ENCODE measurements at regions not wholly inside any gene's neighbourhood (a gene's known extent, or its start where the extent isn't known, plus 50 kb on each side); places are given as distances from the start of the nearest gene placed in this dataset.
"Not testable (repeated sequence)": the region's sequence is repeated elsewhere in the genome, so short reads cannot be mapped to it uniquely, and the experiment has no call there.

DNA sequence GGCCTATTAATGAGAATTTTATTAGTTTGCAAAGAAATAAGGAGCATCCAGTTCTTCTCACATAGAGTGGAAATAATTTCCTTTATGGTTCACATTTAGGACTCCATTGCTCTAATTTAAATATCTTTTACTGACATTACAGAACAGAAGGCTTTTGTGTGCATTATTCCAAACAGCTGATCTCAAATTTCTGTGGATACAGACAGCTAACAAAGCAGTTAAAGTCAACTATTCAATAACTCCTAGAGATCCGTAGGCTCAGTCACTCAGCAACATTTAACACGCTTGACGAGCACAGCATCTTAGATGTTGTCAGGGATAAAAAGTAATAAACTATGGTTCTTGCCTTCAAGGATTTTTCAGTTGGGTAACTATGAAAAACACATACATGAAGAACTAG, 305.8 kb upstream of the SYNCRIP start:
- DNase-seq (ENCODE audit: low read depth), result no peak

DNA sequence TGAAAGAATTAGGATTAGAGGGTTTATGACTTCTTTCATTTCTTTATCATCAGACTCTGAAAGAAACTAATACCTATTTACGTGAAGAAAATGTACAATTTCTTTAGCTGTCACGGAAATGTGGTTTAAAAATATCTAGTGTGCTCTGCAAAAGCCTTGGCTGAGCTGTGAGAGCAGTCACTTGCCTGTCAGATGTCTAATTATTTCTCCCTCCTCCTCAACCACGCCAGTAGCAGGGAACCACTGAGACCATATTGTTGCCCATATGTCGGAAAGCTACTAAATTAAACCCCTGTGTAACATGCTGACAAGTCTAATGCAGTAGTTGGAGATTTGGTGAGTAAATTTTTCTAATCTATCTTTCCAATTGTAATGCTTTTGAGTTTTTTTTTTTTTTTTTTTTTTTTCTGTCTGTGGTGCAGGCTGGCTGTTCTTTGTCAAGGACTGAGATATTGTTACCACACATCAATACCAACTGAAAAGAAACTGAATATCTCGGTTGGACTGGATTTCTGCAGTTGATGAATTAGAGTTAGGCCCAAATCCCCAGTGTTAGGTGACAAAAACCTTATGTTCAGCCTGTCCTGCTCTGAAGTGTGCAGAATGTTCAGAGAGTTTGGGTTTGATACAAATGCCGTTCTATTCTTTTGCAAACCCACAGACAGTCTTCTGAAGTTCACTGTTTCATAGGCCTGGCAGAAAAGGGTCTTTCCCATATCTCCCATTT, 302.9 kb upstream of the SYNCRIP start:
- DNase-seq (ENCODE audit: low read depth), result no peak

DNA sequence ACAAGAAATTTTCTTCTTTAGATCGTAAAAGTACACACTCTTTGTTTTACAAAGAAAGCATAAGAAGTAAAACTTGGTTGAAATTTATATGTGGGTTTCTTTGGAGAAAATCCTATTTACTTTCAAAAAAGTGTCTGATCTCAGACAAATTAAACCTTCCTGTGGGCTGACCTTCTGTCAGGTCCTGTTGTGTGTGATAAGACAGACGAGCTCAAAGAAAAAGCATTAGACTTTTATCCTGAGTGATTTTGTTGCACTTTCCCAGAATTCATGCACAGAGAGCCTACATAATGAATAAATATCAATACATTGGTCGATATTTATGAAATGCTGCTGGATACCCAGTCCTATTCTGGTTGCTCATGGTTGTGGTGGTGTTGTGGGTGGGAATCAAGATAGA, 302.1 kb upstream of the SYNCRIP start:
- DNase-seq (ENCODE audit: low read depth), result no peak

DNA sequence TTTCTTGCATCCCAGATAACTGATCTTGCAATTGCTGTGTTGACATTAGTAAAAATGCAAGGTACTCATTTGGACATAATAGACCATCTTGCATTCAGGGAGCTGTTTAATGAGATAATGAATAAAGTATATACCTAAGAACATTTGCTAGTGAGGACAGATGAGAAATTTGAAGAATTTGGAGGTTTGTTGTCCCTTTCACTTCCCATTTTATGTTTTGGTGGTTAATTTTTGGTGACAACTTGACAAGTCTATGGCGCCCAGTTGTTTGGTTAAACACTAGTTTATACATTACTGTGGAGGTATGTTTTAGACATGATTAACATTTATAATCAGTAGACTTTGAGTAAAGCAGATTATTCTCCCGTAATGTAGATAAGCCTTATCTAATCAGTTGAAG, 300.2 kb upstream of the SYNCRIP start:
- DNase-seq (ENCODE audit: low read depth), result no peak

DNA sequence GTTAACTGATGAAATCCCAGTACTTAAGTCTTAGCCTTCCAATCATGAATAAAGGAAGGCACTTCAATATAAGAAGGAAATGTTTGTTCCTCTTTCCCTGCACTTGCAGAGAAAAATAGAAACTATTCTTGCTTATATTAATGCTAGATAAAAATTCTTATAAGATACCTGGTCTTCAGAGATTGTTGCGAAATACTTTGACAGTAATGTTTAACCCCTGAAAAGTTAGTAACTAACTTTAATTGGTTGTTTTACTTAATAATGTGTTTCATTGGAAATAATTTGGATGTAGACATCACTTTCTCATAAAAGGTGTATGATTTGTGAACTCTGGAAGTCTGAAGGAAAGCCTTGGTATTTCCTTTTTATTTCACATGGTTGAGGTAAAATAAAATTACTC, 294.2 kb upstream of the SYNCRIP start:
- DNase-seq (ENCODE audit: low read depth), result no peak

DNA sequence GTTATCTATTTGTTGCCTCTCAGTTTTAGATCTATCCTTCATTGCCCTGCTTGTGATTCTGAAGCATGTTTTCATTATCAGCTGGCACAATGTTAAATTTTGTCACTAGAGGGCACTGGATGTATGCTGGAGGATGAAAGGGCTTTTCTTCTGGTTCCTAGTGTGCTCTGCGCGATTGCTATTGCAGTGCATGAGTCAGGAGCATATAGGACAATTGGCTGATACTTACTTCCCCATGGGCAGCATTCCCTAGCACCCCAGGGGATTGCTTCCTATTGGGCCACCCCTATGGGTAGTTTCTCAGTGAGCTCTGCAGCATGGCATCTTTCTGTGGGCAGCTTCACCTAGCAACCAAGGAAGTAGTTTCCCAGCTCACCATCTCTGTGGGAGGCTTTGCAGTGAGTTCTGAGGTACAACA, 280.3 kb upstream of the SYNCRIP start:
- DNase-seq (ENCODE audit: low read depth), result peak; percentile 18

DNA sequence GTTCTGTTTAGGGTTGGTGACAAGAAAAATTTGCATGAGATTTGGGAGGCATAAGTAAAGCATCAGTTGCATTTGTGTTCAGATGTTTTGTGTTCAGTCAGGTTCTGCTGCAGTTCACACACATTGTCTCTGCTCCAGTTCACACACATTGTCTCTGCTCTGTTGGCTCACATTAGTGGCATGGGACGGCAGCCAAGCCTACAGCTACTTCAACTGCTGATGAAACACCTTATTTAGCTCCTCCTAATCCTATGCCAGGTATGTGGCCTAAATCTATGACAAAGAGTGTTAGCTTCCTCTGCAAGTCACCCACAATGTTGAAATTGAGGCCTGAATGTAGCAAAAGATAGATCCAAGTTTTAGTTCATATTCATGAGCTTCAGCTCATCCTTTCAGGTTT, 278.1 kb upstream of the SYNCRIP start:
- DNase-seq (ENCODE audit: low read depth), result no peak

DNA sequence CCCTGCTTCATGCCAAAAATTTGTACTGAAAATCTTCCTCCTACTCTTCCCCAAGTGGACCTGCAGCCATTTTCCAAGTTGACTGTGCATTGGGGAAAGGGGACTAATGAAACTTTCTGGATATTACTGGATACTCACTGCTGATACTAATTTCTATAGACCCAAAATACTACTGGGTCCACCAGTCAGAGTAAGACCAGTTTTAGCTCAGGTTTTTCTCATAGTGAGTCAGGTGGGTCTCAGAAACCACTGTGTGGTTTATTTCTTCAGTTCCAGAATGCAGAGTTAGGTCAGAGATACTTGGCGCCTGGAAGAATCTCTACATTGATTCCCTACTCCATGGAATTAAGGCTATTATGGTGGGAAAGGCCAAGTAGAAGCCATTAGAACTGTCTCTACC, 274.8 kb upstream of the SYNCRIP start:
- no peak for DNase-seq (ENCODE audit: low read depth)

DNA sequence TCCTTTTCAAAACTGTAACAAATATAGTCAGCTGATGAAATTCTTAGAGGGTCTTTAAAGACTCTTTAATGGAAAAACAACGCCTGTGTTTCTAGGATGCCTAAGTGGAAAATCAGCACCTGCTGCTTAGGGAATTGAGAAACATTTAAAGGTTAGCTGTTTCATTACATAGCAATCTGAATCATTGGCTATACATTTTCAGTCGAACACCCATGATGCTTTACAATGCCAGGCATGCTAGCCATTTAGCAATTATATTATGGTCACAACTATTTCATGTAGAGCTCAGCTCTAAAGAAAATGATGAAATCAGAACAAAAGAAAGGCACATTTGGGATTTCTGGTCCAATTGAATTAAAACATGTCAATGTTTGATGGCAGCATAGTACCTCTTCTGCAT, 270.3 kb upstream of the SYNCRIP start:
- DNase-seq (ENCODE audit: low read depth), result no peak

DNA sequence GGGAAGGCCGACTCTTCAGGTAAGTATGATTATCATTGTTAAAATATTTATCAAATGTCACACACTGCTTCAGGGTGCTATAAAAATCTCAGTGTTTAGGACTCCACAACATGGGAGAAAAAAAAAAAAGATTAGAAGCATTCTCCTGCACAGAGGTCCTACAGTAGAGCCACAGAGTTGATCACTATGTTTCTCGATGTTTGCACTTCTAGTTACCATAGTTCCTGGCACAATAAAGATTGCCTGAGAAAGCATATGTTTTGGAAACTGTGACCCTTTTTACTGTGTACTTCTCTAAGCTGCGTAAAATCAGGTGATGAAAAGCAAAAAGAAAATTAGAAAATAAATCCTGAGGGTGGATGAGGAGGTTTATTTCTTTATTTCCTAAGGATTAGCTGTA, 269.9 kb upstream of the SYNCRIP start:
- DNase-seq (ENCODE audit: low read depth), result no peak

DNA sequence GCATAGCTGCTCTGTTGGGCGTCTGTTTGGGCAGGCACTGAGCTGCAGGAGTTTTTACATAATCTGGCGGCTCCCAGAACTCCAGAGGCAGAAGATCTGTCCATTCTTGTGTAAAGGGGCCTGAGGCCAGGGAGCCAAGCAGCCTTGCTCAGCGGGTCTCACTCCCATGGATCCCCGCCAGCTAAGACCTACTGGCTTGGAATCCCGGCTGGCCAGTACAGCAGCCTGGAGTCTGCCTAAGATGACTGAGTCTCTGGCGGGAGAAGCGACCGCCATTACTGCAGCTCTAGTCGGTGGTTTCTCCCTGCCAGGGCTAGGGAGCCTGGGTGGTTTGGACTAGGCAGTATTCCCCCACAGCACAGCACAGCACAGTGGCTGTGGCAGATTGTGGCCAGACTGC, 268.4 kb upstream of the SYNCRIP start:
- no peak for DNase-seq (ENCODE audit: low read depth)

DNA sequence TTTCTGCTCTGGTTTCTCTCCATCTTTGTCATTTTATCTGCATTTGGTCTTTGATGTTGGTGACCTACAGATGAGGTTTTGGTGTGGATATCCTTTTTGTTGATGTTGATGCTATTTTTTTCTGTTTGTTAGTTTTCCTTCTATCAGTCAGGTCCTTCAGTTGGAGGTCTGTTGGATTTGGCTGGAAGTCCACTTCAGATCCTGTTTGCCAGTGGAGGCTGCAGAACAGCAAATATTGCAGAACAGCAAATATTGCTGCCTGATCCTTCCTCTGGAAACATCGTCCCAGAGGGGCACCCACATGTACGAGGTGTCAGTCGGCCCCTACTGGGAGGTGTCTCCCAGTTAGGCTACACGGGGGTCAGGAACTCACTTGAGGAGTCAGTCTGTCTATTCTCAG, 265.4 kb upstream of the SYNCRIP start:
- not testable (repeated sequence) for DNase-seq (ENCODE audit: low read depth)

DNA sequence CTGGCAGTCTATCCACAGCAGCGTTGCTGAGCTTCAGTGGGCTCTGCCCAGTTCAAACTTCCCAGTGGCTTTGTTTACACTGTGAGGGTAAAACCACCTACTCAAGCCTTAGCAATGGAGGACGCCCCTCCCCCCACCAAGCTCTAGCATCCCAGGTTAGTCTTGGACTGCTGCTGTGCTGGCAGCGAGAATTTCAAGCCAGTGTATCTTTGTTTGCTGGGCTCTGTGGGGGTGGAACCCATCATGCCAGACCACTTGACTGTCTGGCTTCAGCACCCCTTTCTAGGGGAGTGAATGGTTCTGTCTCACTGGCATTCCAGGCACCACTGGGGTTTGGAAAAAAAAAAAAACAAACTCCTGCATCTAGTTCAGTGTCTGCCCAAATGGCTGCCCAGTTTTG, 249.7 kb upstream of the SYNCRIP start:
- DNase-seq (ENCODE audit: low read depth), result no peak

DNA sequence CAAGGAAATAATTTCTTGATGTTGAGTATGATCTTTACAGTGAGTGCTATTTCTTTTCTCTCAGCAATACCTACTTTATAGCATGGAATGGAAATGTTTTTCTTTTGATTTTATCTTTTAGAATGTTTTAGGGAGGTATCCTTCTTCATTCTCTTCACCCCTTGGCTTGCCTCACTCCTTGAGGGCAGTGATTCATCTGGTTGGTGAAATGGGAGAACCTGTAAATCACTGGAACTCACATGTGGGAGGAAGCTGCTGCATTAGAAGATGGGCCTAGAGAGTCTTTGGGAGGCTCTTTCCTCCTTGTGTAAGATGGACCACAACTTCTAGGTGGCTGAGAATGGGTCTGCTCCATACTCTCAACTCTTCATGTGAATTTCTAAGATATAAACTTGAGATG, 244.8 kb upstream of the SYNCRIP start:
- no peak for DNase-seq (ENCODE audit: low read depth)

DNA sequence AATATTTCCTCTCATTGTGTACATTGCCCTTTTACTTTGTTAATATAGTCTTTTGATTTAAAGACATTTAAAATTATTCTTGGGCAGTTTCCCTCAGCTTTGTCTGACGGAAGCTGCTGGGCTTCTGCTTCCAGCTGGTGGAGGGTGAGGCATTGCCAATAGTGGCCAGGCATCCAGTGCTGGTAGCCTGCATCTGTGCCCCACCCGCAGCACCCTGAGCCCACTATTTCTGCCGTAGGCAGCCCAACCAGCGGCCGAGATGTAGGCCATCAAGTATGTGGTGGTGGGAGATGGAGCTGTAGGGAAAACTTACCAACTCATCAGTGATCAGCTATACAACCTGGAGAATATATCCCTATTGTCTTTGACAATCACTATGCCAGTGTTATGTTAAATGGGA, 226.0 kb upstream of the SYNCRIP start:
- no peak for DNase-seq (ENCODE audit: low read depth)

DNA sequence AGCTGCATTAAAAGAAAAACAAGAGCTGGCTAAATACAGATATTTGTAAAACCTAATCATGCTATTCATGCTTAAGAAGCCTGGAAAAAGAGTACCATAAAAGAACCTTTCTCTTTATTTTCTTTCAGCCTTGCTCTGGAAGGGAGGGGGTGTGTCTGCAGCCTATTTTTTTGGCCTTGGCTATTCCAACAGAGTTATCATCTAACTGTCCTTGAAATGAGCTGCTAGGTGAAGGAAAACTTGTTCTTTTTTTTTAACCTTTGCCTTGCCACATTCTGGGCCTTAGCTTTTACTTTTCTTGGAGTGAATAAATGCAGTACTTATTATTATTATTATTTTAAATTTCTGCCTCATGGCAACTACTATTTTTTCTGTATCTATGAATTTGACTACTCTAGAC, 224.9 kb upstream of the SYNCRIP start:
- no peak for DNase-seq (ENCODE audit: low read depth)

DNA sequence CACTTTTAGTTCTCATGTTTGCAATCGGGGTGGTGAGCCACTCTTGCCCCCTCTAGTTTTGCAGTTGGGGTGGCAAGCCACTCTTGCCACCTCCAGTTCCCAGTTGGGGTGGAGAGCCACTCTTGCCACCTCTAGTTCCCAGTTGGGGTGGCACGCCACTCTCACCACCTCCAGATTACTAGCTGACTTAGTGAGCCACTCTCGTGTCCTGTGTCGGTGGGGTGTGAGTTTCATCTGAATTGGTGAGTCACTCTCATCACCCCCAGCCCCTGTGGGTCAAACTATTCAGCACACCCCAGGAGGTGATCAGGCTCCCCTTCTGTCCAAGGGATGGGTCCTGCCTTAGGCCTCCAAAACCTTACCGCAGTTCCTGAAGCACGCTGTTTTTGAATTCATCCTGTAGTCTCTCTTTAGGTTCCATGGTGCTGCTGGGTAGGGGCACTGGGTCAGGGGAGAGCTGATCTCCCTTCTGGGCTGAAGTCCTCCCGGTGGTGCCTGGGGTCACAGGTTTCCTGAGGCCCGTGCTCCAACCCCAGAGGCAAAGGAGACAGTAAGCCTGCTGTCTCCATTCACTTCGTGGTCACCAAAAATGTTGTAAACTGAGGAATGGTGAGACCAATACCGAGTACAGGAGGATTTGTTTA, 224.2 kb upstream of the SYNCRIP start:
- no peak for DNase-seq (ENCODE audit: low read depth)

DNA sequence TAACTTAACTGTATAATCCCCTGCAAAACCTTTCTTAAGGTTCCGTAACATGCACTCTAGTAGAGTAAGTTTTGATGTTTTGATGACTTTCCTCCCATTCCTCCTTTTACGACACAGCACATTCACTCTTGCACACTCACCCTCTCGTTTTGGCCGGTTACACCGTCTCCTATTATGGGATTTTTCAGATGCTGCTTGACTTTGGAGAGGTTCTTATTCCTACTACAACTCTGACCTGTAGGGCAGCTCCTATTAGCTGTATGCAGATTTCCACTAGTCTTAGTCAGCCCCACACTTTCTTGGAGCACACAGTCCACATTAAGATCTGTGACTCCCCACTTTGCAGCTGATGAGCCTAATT, 223.7 kb upstream of the SYNCRIP start:
- no peak for DNase-seq (ENCODE audit: low read depth)

DNA sequence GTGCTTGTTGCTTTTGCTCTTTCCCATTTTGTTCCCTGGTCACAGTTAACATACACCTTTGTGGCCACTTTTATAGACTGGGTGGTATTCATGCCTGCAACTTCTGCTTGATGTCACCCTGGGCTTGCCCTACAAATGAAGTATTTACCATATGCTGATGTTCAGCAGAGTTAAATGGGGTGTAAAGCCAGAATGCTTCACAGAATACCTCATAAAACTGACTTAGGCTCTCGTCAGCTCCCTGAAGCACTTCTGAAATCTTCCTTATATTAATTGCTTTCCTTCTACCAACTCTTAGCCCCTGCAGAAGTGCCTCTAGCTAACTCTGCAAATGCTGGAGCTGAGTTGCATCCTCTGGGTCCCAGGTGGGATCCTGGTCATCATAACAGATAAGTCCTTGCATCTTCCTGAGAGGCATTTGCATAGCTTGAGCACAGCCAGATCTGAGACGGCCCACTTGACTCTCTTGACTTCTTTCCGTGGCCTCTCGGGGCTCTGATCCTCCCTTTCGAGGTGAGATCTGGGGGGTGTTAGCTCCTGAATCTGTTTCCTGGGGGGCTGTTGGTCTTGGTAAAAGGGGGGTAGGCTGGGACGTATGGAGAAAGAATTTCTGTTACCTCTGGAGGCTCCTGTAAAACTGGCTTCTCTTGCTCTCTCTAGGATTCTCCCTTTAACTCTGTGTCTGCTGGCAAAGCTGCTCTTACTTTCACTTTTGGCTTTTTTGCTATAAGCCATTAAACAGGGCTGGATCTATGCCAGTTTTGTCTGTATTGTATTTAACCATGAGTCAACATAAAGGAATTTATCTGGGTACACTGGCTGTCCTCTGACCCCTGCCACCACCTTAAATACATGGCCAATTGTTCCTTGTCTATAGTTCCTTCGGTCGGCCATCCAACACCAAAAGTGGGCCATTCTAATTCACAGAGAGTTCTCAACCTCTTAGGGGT, 223.0 kb upstream of the SYNCRIP start:
- peak; percentile 17 for DNase-seq (ENCODE audit: low read depth)

DNA sequence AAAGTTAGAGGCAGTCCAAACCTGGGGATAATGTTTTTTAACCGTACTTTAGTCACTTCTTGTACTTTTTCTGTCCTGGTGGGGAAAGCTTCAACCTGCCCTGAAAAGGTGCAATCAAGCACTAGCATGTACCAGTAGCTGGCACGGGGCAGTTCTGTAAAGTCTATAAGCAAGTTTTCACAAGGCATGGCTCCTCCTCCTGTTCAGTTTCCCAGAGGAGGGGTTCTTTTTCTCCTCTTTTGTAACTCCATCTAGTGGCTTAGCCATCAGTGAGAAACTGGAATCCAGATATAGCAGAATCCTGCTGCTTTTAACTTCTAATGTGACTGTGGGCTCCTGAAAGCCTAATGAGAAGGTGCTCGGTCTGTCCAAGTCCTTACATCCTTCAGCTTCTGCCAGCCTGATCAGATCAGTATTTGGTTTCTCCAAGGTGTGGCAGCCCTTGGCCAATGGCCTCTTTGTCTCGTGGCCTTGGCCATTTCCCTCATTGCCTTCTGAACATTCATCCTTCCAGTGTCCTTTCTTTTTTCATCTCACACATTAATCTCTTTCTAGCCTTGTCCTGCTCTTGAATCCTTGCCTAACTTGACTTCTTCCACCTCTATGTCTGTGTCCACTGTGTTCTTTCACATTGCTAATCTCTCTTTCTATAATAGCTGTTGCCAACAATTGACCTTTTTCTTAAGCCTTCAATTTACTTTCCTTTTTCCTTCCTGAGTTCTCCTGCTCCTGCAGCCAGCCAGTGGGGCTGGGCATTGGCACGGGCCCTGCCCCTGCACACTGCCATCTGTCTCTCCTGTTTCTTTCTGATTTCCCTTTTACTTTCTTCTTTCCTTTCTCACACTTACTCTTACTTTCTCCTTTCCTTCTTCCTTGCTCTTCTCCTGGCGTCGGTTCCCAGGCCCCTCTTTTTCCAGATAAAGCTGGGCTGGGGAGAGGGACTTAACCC, 222.0 kb upstream of the SYNCRIP start:
- DNase-seq (ENCODE audit: low read depth), result no peak

DNA sequence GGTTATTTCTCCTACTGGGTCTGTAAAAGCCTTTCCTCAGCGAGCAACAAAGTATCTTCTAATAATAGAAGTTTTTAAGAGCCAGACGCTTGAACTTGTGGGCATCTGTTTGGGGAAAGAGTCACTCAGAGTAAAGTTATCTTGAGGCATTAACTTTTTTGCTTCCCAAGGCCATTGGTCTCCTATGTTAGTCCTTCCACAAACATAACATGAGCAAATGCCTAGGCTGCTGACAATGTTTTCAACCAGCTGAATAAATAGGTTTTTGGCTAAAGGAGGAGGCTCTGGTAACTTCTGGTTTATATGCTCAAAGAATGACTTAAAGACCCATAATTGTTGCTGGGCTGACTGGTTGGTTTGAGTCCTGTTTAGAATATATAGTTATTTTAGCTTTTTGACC, 213.5 kb upstream of the SYNCRIP start:
- no peak for DNase-seq (ENCODE audit: low read depth)

All from GM04504 (cell line).